GM20000 (cell line): ENCODE measurements at regions not wholly inside any gene's neighbourhood (a gene's known extent, or its start where the extent isn't known, plus 50 kb on each side); places are given as distances from the start of the nearest gene placed in this dataset.

Experiments
- DNase-seq: peaks from one replicate; pipeline ENCODE4 v3.0.0; 2012; ENCODE audit warnings: low spot score
- TF ChIP-seq, protein P1 (sequence below): IDR thresholded peaks from 2 replicates; pipeline ENCODE4 v1.5.1; 2012; ENCODE audit warnings: mild to moderate bottlenecking, control low read depth; ENCODE audit errors: extremely low read depth, missing control alignments

DNA sequence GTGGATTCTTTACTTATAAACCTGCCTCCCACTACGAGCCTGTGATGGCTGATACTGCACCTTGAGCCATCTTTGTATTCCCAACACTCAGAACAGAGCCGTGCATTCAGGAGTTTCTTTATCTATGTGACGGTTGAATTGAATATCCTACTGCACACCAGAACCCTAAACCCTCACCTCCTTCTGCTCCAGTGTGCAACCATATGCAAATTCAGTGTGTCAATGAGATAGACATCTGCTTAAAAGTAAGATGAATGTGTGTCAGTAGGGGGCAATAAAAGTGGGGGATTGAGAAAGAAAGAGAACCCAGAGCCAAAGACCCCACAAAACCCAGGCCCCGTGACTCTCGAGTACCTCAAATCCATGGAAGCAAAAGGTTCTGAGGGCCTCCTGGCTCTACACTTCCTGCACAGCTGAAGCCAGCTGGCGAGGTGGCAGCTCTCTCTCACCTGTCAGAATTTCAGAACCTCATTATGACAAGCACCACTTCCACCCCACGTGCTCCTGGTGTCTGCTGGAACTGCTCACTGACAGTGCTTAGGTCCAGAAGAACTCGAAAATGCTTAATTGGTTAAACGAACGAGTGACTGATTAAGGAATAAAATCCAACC lies 143.3 kb upstream of the GPR26 start:
- TF ChIP-seq, protein P1, sequence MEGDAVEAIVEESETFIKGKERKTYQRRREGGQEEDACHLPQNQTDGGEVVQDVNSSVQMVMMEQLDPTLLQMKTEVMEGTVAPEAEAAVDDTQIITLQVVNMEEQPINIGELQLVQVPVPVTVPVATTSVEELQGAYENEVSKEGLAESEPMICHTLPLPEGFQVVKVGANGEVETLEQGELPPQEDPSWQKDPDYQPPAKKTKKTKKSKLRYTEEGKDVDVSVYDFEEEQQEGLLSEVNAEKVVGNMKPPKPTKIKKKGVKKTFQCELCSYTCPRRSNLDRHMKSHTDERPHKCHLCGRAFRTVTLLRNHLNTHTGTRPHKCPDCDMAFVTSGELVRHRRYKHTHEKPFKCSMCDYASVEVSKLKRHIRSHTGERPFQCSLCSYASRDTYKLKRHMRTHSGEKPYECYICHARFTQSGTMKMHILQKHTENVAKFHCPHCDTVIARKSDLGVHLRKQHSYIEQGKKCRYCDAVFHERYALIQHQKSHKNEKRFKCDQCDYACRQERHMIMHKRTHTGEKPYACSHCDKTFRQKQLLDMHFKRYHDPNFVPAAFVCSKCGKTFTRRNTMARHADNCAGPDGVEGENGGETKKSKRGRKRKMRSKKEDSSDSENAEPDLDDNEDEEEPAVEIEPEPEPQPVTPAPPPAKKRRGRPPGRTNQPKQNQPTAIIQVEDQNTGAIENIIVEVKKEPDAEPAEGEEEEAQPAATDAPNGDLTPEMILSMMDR, result no peak
- no peak for DNase-seq

GRCh38 chr10:123523833-123524232 lies 142.3 kb upstream of the GPR26 start:
- TF ChIP-seq, protein P1, result no peak
- DNase-seq, result no peak

- no peak for DNase-seq
Observed at GRCh38 chr10:123526356-123527064, 139.6 kb upstream of the GPR26 start.

DNA sequence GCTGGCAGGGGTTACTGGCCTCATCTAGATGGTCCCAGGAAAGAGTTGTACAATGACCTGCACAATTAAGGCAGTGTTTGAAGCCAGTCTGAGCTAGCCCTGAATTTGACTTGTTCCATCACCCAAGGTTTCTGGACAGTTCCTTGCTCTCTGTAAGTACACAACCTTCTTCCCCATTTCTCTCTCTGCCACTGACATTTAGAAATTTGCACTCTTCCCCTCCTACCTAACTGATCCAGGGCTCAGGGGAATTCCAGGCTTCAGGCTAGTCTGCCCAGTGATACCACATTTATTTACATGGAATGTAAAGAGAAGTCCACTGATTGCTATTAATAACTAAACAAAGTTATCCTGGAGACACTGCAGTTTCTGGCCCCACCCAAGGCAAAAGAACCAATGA lies 139.0 kb upstream of the GPR26 start:
- no peak for DNase-seq
- TF ChIP-seq, protein P1, result no peak

More at GRCh38 chr10:123526356-123527064, 139.6 kb upstream of the GPR26 start:
- TF ChIP-seq, protein P1, result no peak

DNA sequence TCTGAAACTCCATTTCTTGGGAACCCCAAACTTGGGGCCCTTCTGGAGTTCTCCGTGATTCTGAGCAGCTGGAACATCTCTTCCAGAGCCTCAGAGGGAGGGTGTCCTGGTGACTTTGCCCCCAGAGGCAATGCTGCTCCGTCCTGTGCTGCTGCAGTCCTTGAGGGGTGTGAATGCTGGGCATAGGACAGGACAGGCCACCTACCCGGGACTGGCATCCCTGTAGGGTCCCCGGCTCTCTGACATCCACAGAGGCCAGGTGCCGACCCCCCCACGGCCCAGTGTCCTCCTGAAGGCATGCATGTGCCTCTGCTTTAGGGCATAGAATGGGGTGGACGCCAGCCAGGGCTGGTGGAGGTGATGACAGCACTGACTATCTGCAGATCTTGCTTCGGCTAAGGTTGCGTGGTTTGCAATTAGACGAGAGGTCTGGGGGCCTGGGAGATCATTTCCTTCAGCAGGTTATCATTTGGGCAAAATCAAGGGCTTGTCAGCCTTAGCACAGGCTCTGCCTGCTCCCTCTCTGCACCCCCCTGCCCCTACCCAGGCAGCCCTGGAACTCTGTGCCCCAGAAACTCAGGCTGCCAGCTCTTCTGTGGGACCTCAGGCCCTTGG lies 136.9 kb upstream of the GPR26 start:
- no peak for DNase-seq
- TF ChIP-seq, protein P1, result no peak

DNA sequence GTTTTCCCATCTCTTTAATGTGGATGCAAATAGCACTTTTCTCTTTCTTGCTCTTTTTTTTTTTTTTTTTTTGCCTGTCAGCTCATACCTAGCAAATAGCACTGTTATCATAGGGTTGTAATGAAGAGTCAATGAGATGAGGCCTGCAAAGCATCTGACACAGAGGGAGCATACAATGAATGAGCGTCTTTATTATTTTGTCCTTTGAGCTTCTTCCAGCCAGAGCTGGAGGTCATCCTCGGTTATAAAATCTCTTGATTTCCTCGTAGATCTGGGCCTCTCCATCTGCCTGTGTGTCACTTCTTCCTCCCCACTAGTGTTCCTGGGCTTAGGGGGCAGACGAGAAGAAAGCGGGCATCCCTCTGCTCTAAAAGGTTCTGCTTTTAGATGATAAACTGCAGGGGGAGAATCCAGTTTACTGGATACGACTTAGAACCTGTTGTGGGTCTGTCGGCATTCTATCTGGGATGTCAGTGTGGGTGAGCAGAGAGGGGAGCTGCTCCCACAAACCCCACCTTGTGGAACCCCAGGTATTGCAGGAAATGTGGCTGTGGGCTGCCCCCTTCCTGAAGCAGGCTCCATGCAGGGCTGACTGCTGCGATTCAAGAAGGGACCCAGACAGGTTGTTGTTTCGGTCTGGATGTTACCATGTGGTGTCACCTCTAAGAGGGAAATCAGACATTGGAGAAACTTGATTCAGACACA lies 135.8 kb upstream of the GPR26 start:
- TF ChIP-seq, protein P1, result no peak

GRCh38 chr10:123535386-123535785 lies 130.8 kb upstream of the GPR26 start:
- TF ChIP-seq, protein P1, result no peak
- no peak for DNase-seq

More for the DNA sequence above, 135.8 kb upstream of the GPR26 start:
- no peak for DNase-seq
